Hepatic stellate cell (primary cell): ENCODE measurements at regions not wholly inside any gene's neighbourhood (a gene's known extent, or its start where the extent isn't known, plus 50 kb on each side); places are given as distances from the start of the nearest gene placed in this dataset.
A peak's percentile ranks its signal among the peaks of the same experiment; 100 is the strongest.

Experiments used
- DNase-seq: peaks from one replicate; pipeline ENCODE4 v3.0.0; 2011; ENCODE audit warnings: low spot score

GRCh38 chr20:40738976-40739375, 49.9 kb upstream of the MAFB start:
- DNase-seq: no peak

GRCh38 chr20:40739841-40740240, 50.8 kb upstream of the MAFB start:
- DNase-seq: no peak

- DNase-seq: peak; percentile 25
These were observed 52.6 kb upstream of the MAFB start for GRCh38 chr20:40741507-40742106.

- DNase-seq: no peak
These were observed 54.2 kb upstream of the MAFB start for GRCh38 chr20:40743141-40743775.

DNA sequence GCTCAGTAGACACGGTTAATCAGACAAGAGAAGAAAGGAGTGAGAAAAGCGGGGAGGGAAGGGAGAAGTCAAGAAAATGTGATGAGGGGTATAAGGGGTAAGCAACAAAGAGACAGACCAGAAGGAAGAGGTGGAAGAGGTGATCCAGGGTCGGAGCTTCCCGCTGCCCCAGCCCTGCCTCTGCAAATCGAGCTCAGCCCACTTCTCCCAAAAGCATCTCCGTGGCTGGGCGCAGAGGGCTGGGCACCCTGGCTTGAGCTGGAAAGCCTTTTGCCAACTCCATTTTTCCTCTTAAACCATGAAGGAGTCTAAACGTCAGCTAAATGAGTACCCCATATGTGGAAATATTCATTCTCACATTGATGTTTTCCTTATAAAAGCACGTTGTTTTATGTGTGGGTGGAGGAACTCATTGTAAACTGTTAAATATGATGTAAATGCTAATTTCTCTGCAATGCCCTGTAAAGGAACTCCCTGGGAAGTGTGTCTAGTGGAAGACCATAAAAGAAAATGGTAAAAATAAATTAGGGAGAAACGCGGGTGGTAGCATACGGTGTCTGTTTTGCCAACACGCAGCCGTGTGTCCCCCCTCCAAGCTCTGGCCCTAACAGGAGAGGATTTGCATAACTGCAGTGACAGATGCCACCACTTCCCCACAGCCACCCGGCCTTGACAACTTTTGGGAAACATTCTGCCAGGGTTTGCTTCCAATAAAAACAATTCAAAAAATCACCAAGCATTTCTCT, 55.2 kb upstream of the MAFB start:
- no peak for DNase-seq

- DNase-seq: no peak
These were observed 55.8 kb upstream of the MAFB start for GRCh38 chr20:40744818-40745175.

- DNase-seq: no peak
These were observed 57.2 kb upstream of the MAFB start for GRCh38 chr20:40746251-40746650.

GRCh38 chr20:40748182-40748581, 59.1 kb upstream of the MAFB start:
- no peak for DNase-seq

DNA sequence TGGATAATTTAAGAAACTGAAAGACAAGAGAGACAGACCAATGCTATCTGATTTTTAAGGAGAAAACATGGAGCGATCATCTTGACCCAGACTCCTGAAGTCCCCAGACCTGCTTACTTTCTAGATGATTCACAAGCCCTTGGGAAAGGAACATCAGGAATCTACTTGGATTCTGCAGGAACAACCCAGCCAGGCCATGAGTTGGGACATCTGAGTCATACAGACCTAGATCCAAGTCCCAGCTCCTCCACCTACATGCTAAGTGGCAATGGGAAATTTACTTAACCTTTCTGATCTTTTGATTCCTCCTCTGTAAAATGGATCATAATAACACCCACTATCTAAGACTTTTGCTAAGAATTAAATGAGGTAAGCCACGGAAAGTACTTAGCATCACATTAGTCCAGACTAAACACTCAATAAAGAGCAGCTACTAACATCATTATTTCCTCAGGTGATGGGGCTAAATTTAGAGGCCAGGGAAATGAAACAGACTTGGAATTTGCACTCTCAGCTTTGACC, 61.0 kb upstream of the MAFB start:
- DNase-seq: no peak

DNA sequence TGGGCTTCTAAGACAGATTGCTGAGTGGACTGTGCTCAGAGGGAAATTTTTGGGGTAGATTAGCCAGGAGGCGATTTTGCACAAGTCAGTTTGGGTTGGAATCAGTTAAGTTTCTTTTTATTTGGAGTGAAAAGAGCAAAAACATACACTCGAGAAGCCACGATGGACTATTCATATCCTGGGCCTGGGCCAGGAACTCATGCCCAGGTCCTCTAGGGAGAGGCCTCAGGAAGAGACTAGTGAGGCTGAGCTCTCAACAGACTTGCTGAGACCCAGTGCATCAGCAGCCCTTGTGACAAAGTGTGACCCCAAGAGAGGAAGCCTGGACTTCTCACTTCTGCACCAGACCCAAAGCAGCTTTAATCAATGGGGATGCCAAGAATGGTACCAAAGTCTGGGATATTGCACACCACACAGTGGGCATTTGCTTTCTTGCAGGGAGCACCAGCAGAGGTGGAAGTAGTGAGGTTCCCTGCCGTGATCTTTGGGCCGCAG, 61.6 kb upstream of the MAFB start:
- no peak for DNase-seq

DNA sequence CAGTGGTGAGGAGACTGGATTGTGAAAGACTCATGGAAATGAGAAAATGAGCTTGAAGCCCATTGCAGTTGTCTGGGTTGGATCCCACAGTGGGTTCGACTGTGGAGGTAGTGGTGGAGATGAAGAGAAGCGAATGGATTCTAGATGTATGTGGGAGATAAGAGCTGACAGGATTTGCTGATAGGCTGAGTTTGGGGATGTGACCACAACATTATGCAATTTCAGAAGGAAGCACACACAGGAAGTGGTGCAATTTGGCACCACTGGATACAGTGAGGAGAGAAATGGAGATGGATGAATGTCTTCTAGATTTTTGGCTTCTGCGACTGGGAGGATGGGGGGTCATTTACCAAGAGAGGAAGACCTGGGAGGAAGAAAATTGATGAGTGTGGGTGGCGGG, 64.4 kb upstream of the MAFB start:
- no peak for DNase-seq

DNA sequence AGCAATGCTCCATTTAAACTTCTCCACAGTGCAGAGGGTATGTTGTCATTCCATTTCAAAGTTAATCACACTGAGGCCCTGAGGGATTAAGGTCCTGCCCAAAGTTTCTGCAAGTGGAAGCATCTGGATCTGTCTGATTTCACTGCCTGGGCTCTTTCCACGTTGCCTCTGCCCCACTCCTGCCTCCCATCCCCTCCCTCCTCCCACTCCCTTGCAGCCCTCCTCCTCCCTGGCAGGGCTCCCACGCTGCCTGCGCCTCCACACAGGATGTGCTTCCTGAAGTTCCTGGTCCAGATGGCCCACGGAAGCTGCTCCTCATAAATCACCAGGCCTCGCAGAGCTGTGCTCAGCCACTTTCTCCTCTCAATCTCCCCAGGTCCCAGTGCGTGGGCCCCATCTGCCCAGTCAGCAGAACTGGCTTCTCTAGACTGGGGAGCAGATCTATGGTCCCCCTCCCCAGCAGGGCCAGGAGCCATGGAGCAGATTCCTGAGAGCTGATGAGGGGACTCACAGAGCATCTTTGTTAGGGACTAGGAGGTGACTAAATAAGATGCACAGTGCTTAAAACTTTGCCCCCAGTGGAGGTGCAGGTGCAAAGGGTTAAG, 65.4 kb upstream of the MAFB start:
- DNase-seq: no peak

DNA sequence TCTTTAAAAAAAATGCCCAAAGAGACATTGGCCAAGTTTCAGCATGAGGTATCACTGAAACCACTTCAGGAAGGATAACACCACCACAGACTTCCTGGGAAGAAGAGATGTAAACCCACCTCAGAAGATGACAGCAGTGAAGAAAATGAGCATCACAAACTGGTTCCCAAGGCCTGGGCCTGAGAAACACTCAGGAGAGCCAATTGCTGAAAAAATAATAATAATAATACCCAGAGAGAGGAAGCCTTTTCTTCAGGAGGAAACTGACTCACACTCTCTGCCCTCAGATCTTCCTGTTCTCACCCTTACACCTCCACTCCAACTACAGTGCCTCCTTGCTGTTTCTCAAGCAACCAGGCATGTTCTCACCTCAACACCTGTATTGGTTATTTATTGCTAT, 68.1 kb upstream of the MAFB start:
- no peak for DNase-seq

- DNase-seq: no peak
These were observed 69.8 kb upstream of the MAFB start for GRCh38 chr20:40758790-40759189.

DNA sequence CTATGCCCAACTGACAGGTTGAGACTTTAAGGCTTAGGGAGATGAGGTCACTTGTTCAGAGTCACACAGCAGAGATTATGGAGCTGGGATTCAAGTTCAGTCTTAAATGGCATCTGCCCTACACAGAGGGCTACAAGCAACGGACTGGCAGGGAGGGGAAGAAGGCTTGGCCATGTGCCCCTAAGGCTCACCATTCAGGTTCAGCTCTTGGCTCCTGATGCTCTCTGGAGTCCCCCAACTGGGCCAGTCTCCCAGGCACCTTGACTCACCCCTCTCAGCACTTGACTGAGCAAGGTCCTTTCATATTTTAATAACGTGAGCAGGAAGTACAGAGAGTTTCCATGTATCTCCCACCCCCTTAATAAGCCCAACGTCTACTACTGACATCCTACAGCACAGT, 71.4 kb upstream of the MAFB start:
- DNase-seq: no peak

GRCh38 chr20:40763646-40764295, 74.7 kb upstream of the MAFB start:
- DNase-seq: no peak

DNA sequence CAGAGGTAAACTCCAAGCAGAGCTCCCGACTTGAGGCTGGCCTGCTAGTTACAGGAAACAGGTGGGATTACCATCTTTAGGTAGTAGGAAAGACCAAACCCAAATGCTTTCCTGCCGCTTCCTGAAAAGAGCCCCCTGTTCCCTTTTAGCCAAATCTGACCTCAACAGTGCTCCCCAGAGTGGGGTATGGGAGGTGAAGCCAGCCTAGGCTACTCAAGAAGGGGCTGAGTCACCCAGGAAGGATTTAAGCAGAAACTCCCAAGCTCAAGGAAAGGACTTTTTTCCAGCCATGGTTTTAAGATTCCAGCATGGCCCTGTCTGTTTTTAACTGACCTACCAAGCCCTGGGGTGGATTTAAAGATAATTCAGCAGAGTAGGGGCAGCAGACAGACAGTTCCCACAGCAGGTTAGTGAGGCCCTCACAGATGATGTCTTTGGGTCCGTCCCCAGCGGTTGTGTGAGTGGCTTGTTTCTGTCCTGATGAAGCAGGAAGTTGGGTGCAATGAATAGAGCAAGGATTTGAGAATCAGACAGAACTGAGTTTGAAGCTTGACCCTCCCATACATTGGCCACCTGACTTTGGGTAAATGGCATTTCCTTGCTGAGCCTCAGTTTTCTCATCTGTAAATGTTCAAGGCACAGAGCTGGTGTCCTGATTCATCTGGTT, 76.9 kb upstream of the MAFB start:
- no peak for DNase-seq

DNA sequence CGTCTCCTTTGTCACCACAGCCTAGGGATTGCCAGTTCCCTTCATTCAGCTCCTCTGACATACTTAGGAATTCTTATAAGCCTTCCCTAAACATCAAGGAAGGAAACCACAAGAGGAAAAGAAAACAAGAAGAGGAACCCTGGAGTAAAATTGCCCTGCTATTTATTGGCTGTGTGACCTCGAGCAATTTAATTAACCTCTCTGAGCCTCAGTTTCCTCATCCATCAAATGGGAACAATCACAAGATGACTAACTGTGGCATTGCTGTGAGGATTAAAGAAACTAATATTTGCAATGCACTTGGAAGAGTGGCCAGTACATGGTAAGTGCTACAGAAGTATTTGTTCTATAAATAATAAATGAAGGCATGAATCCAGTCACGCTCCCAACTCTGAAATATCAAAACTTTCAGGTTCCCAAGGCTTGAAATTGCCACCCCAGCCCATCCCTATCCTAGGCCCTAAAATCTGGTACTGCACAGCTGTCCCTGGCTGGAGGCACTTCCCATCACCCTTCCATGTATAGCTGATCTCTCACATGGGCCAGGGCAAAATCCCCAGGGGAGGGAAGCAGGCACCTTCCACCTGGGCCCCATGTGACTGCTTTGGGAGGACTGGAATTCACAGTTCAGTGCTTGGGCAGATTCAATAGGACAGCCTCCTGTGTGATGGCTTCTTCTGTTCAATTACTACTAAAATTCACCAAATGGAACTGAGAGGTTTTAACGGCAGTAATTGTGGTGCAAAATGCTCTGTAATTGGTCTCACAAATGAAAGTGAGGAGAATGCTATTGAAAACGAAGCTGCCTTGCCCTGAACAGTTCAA, 78.0 kb upstream of the MAFB start:
- DNase-seq: no peak

GRCh38 chr20:40767615-40767924, 78.5 kb upstream of the MAFB start:
- DNase-seq: no peak

- DNase-seq: no peak
These were observed 79.1 kb upstream of the MAFB start for GRCh38 chr20:40768105-40768504.

DNA sequence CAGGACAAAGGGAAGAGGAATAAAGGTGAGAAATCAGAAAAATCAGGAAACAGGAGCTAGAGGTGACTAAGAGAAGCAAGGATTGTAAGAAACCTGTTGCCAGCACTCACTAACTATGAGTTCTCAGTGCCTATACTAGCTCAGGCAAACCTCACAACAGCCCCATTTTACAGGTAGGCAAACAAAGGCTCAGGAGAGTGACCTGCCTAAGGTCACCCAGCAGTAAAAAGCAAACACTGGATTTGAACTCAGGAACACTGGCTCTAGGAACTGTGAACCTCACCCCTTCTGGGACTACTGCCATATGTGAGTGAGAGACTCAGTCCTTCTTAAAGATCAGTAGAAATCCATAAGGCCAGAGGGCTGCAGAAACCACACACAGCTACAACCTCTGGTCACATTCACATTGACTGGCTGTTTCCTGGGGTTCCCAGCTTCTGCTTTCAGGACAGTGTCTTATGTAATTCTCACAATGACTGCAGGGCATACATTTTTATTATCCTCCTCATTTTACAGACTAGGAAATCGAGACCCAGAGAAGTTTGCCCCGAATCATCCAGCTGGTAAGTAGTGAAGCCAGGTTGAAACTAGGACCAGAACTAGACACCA, 80.7 kb upstream of the MAFB start:
- no peak for DNase-seq
